NCI-H1436 (cell line): ENCODE measurements at regions not wholly inside any gene's neighbourhood (a gene's known extent, or its start where the extent isn't known, plus 50 kb on each side); places are given as distances from the start of the nearest gene placed in this dataset.
"Not testable (repeated sequence)": the region's sequence is repeated elsewhere in the genome, so short reads cannot be mapped to it uniquely, and the experiment has no call there.

Source experiments
- DNase-seq: peaks from one replicate; lab custom pipeline; 2025; lab: John Stamatoyannopoulos, UW

GRCh38 chr18:67455890-67456501, 60.5 kb downstream of the DSEL start:
- DNase-seq, result no peak

- no peak for DNase-seq
Observed at GRCh38 chr18:67453901-67454300, 62.6 kb downstream of the DSEL start.

GRCh38 chr18:67451960-67452359, 64.6 kb downstream of the DSEL start:
- DNase-seq, result no peak

GRCh38 chr18:67451101-67451500, 65.4 kb downstream of the DSEL start:
- not testable (repeated sequence) for DNase-seq

GRCh38 chr18:67433971-67434370, 82.5 kb downstream of the DSEL start:
- no peak for DNase-seq

GRCh38 chr18:67432806-67433205, 83.7 kb downstream of the DSEL start:
- DNase-seq, result no peak

- no peak for DNase-seq
Observed at GRCh38 chr18:67428805-67429204, 87.7 kb downstream of the DSEL start.

GRCh38 chr18:67428158-67428557, 88.4 kb downstream of the DSEL start:
- DNase-seq, result no peak

GRCh38 chr18:67426486-67426885, 90.0 kb downstream of the DSEL start:
- no peak for DNase-seq

GRCh38 chr18:67425672-67426071, 90.8 kb downstream of the DSEL start:
- DNase-seq, result no peak

GRCh38 chr18:67421651-67422050, 94.9 kb downstream of the DSEL start:
- DNase-seq, result no peak

- no peak for DNase-seq
Observed at GRCh38 chr18:67417864-67418523, 98.5 kb downstream of the DSEL start.

- DNase-seq, result no peak
Observed at GRCh38 chr18:67411116-67411515, 105.4 kb downstream of the DSEL start.

- DNase-seq, result no peak
Observed at GRCh38 chr18:67410075-67411070, 106.1 kb downstream of the DSEL start.

GRCh38 chr18:67408240-67408639, 108.3 kb downstream of the DSEL start:
- no peak for DNase-seq

- DNase-seq, result no peak
Observed at GRCh38 chr18:67406714-67407113, 109.8 kb downstream of the DSEL start.

GRCh38 chr18:67402543-67402942, 114.0 kb downstream of the DSEL start:
- DNase-seq, result no peak

- DNase-seq, result no peak
Observed at GRCh38 chr18:67400502-67401117, 115.9 kb downstream of the DSEL start.

- no peak for DNase-seq
Observed at GRCh38 chr18:67386032-67386431, 130.5 kb downstream of the DSEL start.

GRCh38 chr18:67385455-67385854, 131.1 kb downstream of the DSEL start:
- no peak for DNase-seq

- not testable (repeated sequence) for DNase-seq
Observed at GRCh38 chr18:67384057-67384456, 132.5 kb downstream of the DSEL start.

GRCh38 chr18:67381608-67382150, 134.8 kb downstream of the DSEL start:
- no peak for DNase-seq
